ENCODE measurements at regions not wholly inside any gene's neighbourhood (a gene's known extent, or its start where the extent isn't known, plus 50 kb on each side); places are given as distances from the start of the nearest gene placed in this dataset.

- TF ChIP-seq MAX (IDR thresholded peaks at IDR 0.05) (no peak), YY1 (IDR thresholded peaks at IDR 0.05; ENCODE audit: extremely low read depth, insufficient replicate concordance, low read depth, low read length) (no peak)
Observed at GRCh38 chr7:26493737-26494428, 202.2 kb downstream of the SNX10 start (continued).

GRCh38 chr7:26495569-26495968, 203.9 kb downstream of the SNX10 start:
- Histone ChIP-seq H3K9me2 (ENCODE audit: insufficient read depth) (no peaks in the 10 kb centered on the region), H3K27me3 (ENCODE audit: insufficient read depth, low read length) (no peaks in the 10 kb centered on the region), H4K20me1 (ENCODE audit: insufficient read depth) (no peaks in the 10 kb centered on the region), H3K36me3 (ENCODE audit: control insufficient read depth in 1 of 2, insufficient read depth in 2 of 2, low read length in 2 of 2) (no peaks in the 10 kb centered on the region), H3K4me2 (ENCODE audit: low read length) (no peak overlapping the region), H3K4me1 (ENCODE audit: control insufficient read depth in 1 of 2, insufficient read depth in 2 of 2, low read length in 2 of 2) (no peaks in the 10 kb centered on the region; a peak in 1 of 4 replicates), H3K9ac (ENCODE audit: low read length) (no peak overlapping the region), H3K79me2 (ENCODE audit: insufficient read depth, low read length) (no peaks in the 10 kb centered on the region), H3K27ac (ENCODE audit: low read depth, low read length) (no peak overlapping the region), H3K4me3 (replicated peaks in 1 of 2; ENCODE audit: low read depth in 1 of 2, low read length in 2 of 2) (no peak overlapping the region), H2AFZ (ENCODE audit: low read depth, low read length, poor library complexity, severe bottlenecking) (no peak overlapping the region), H3K9me3 (ENCODE audit: control insufficient read depth in 1 of 2, insufficient read depth in 1 of 2, low read depth in 1 of 2, low read length in 2 of 2) (no peaks in the 10 kb centered on the region)
- intact Hi-C loops (cut with micrococcal nuclease): no loop called here
- CTCF ChIA-PET: interaction anchor here (1.0 kb wide), 1 partner anchor 126 kb away, joined by 5 read pairs; no protein-coding TSS in a partner anchor
- RAD21 ChIA-PET (ENCODE audit: low non-redundant PET in 1 of 2, low total read pairs in 2 of 2, uncharacterized antibody in 2 of 2, unreplicated experiment in 2 of 2): no interaction called here
- BruUV-seq (replicated peaks): no TSS peak
- POLR2A ChIA-PET: no interaction called here
- no peak for ATAC-seq
- TF ChIP-seq EZH2phosphoT487 (IDR thresholded peaks at IDR 0.05; ENCODE audit: borderline replicate concordance) (no peak), EGR1 (IDR thresholded peaks at IDR 0.05; ENCODE audit: low read depth) (no peak), EZH2 (IDR thresholded peaks at IDR 0.05) (no peak), TCF7L2 (IDR thresholded peaks at IDR 0.05; ENCODE audit: borderline replicate concordance, extremely low read depth, insufficient read depth, insufficient read length) (no peak), MAX (IDR thresholded peaks at IDR 0.05) (no peak), YY1 (IDR thresholded peaks at IDR 0.05; ENCODE audit: extremely low read depth, insufficient replicate concordance, low read depth, low read length) (no peak), SP1 (IDR thresholded peaks at IDR 0.05; ENCODE audit: low read depth) (no peak), ZNF274 (IDR thresholded peaks at IDR 0.05; ENCODE audit: low read depth, low read length) (no peak), POLR2AphosphoS5 (IDR thresholded peaks at IDR 0.05; ENCODE audit: low read depth, low read length) (no peak), ATF3 (IDR thresholded peaks at IDR 0.05) (no peak), JUND (IDR thresholded peaks at IDR 0.05) (no peak), ZFX (IDR thresholded peaks at IDR 0.05) (no peak)
- no peak for DNase-seq (ENCODE audit: low read depth, low spot score)
